Natural killer cell (primary cell): ENCODE measurements at regions not wholly inside any gene's neighbourhood (a gene's known extent, or its start where the extent isn't known, plus 50 kb on each side); places are given as distances from the start of the nearest gene placed in this dataset.

Source experiments
- ATAC-seq, 3 donors: fragments of 150-1000 bp in 2 of 3; fragments of 200-7000 bp in 1 of 3; cut with Tn5 transposase; 1 replicate in 1 of 3; 2 replicates in 2 of 3; pipeline ENCODE4 v1.10.0; 2021; ENCODE audit warnings: mild to moderate bottlenecking in 2 of 3, moderate library complexity in 2 of 3
- DNase-seq, 2 donors: peaks; one replicate each; pipeline versions ENCODE4 v3.0.0 to v3.0.0-alpha.2; 2013 to 2021; ENCODE audit warnings: mixed read lengths in 1 of 2
- H3K27ac ChIP-seq: one replicate; pipeline ENCODE4 v1.5.1; 2013; ENCODE audit warnings: mild to moderate bottlenecking, low read length
- H3K27me3 ChIP-seq: one replicate; pipeline ENCODE4 v1.6.1; 2013; ENCODE audit warnings: low read length; ENCODE audit not compliant: control insufficient read depth, insufficient read depth
- H3K36me3 ChIP-seq: one replicate; pipeline ENCODE4 v1.6.1; 2013; ENCODE audit warnings: low read length; ENCODE audit not compliant: control insufficient read depth, insufficient read depth
- H3K4me1 ChIP-seq: one replicate; pipeline ENCODE4 v1.6.1; 2013; ENCODE audit warnings: low read length; ENCODE audit not compliant: control insufficient read depth, insufficient read depth
- H3K4me3 ChIP-seq: one replicate; pipeline ENCODE4 v1.5.1; 2013; ENCODE audit warnings: low read length
- H3K9me3 ChIP-seq: one replicate; pipeline ENCODE4 v1.6.1; 2013; ENCODE audit warnings: low read length; ENCODE audit not compliant: control insufficient read depth, insufficient read depth
- H3K27ac Mint-ChIP-seq, 2 donors: one replicate each; pipeline ENCODE4 v1.8.0; 2022; ENCODE audit warnings: mild to moderate bottlenecking in 2 of 2, mixed read lengths in 2 of 2, moderate library complexity in 1 of 2
- H3K27me3 Mint-ChIP-seq, 2 donors: one replicate each; pipeline ENCODE4 v1.8.0; 2022; ENCODE audit warnings: low read depth in 2 of 2, mixed read lengths in 2 of 2
- H3K36me3 Mint-ChIP-seq: one replicate; pipeline ENCODE4 v1.8.0; 2022; ENCODE audit warnings: mixed read lengths
- H3K4me1 Mint-ChIP-seq, 2 donors: one replicate each; pipeline ENCODE4 v1.8.0; 2022; ENCODE audit warnings: mixed read lengths in 2 of 2
- H3K4me3 Mint-ChIP-seq: one replicate; pipeline ENCODE4 v1.8.0; 2022; ENCODE audit warnings: mild to moderate bottlenecking, moderate library complexity, mixed read lengths
- H3K9me3 Mint-ChIP-seq, 2 donors: one replicate each; pipeline ENCODE4 v1.8.0; 2022; ENCODE audit warnings: mixed read lengths in 2 of 2
- CTCF ChIP-seq: fragments of 200-600 bp; IDR thresholded peaks from one replicate; pipeline ENCODE4 v1.8.0; 2022; ENCODE audit warnings: antibody characterized with exemption
- whole genome bisulfite sequencing: methylation state at CpG from one replicate; pipeline ENCODE4 v1.1.7; 2013; ENCODE audit warnings: missing lambda C conversion rate; ENCODE audit not compliant: insufficient coverage; 5-methylcytosine and 5-hydroxymethylcytosine counted together
- intact Hi-C: fragments of 100-400 bp; cut with micrococcal nuclease; formaldehyde crosslinking; loops from one replicate; pipeline ENCODE4 v1.14.2; 2022

- TF ChIP-seq CTCF = no peak
- ATAC-seq (no peak), DNase-seq (no peak)
- Mint-ChIP-seq H3K36me3 (no peaks in the 10 kb centered on the region), H3K4me1 (no peaks in the 10 kb centered on the region), H3K27ac (no peak overlapping the region), H3K4me3 (no peak overlapping the region), H3K9me3 (peaks cover 2 to 4% of the 10 kb centered on the region in 2 donors), H3K27me3 (no peaks in the 10 kb centered on the region)
- no peaks in the 10 kb centered on the region for H3K9me3 ChIP-seq
- WGBS = 76% methylated on average over 3 of the region's 5 CpGs
- H3K4me1 ChIP-seq = no peaks in the 10 kb centered on the region
- no peaks in the 10 kb centered on the region for H3K36me3 ChIP-seq
- intact Hi-C loops = no loop called here
- H3K27me3 ChIP-seq = no peaks in the 10 kb centered on the region
- H3K4me3 ChIP-seq = no peak overlapping the region
- no peak overlapping the region for H3K27ac ChIP-seq
Measured at GRCh38 chr6:113690281-113691259, 166.6 kb upstream of the MARCKS start.

- Mint-ChIP-seq H3K9me3 (peaks cover 2 to 4% of the 10 kb centered on the region in 2 donors), H3K4me3 (no peak overlapping the region), H3K4me1 (no peaks in the 10 kb centered on the region), H3K27me3 (no peaks in the 10 kb centered on the region), H3K36me3 (no peaks in the 10 kb centered on the region), H3K27ac (no peak overlapping the region)
- Histone ChIP-seq H3K9me3 (no peaks in the 10 kb centered on the region), H3K27ac (no peak overlapping the region), H3K4me1 (no peaks in the 10 kb centered on the region), H3K27me3 (no peaks in the 10 kb centered on the region), H3K36me3 (no peaks in the 10 kb centered on the region), H3K4me3 (no peak overlapping the region)
- ATAC-seq (no peak), DNase-seq (no peak)
- WGBS = 91% methylated on average over 4 of the region's 4 CpGs
- no peak for TF ChIP-seq CTCF
- intact Hi-C loops = no loop called here
Measured at GRCh38 chr6:113691260-113691656, 165.9 kb upstream of the MARCKS start.

GRCh38 chr6:113693851-113694250 is 163.3 kb upstream of the MARCKS start:
- Histone ChIP-seq H3K27me3 (no peaks in the 10 kb centered on the region), H3K36me3 (no peaks in the 10 kb centered on the region), H3K27ac (no peak overlapping the region), H3K4me1 (no peaks in the 10 kb centered on the region), H3K4me3 (no peak overlapping the region), H3K9me3 (no peaks in the 10 kb centered on the region)
- TF ChIP-seq CTCF = no peak
- ATAC-seq (no peak), DNase-seq (no peak)
- Mint-ChIP-seq H3K9me3 (peaks cover 2 to 4% of the 10 kb centered on the region in 2 donors), H3K27ac (no peak overlapping the region), H3K36me3 (no peaks in the 10 kb centered on the region), H3K4me3 (no peak overlapping the region), H3K4me1 (no peaks in the 10 kb centered on the region), H3K27me3 (no peaks in the 10 kb centered on the region)
- intact Hi-C loops = no loop called here
- 88% methylated on average over 1 of the region's 1 CpG for WGBS
